CD4-positive, alpha-beta T cell treated with Interferon gamma for 1 hour (primary cell): ENCODE measurements at regions not wholly inside any gene's neighbourhood (a gene's known extent, or its start where the extent isn't known, plus 50 kb on each side); places are given as distances from the start of the nearest gene placed in this dataset.
"Not testable (repeated sequence)": the region's sequence is repeated elsewhere in the genome, so short reads cannot be mapped to it uniquely, and the experiment has no call there.

Experiments
- DNase-seq: peaks from one replicate; pipeline ENCODE4 v3.0.0-alpha.2; 2020

DNA sequence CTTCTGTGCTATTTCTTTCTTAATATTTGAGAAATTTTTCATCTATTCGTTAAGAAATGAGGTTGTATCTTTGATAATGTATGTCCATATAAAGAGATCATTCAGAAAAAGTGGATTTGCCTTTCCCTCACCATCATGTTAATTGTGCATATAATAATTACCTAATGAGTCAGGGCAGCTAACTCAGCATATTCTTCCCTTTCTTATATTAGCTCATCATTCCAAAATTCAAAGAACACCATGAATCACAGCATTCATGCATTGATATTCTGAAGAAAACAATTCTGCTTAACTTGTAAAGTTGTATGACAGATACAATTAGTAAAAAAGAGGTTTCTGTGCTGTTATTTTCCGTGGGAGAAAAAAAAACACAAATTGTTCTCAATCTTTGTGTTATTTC lies 630.6 kb downstream of the TLE1 start:
- no peak for DNase-seq

DNA sequence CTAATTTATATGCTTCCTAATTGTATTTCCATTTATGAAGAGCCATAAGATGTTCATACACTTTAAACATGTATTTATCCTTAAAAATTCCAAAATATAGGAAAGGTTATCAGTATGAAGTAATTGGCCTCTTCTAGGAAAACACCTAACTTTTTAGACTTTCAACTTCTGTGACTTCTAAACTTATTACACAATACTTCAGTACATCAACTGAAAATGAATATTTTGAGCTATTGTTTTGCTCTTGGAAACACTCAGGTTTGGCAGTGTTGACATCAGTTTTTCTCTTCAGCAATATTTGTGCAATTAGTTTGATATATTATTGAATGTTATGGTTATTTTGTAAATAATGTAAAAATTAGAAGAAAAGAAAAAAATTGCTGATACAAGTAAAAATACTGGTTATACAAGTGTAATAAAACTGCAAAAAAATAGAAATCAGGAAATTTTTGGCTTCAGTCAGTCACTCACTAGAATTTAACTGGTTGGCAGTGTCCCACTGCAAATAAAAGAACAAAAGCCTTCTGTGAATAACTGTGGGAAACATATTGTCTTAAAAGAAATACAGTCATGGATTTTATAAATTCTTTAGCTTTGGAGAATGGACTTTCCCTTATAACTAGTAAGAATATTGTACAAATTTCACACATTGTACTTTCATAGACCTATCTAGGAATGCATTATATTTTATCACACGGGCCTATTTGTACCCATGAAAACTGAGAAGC lies 635.9 kb downstream of the TLE1 start:
- no peak for DNase-seq

DNA sequence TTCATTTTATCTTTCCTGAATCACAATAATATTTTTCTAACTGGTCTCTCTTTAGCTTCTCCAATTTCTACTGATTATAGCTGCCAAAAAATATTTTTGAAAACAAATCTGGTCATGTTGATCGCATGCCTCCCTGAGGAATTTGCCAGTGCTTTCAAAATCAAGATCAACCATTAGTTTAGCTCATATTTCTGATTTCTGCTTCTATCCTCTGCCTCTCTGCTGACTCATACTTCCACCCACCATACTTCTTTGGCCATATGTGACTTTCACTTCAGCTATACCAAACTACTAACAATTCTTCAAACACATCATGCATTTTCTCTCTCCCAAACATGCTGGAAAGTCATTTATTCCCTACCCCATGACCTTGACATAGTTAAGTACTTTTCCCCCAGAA lies 636.5 kb downstream of the TLE1 start:
- DNase-seq, result no peak

DNA sequence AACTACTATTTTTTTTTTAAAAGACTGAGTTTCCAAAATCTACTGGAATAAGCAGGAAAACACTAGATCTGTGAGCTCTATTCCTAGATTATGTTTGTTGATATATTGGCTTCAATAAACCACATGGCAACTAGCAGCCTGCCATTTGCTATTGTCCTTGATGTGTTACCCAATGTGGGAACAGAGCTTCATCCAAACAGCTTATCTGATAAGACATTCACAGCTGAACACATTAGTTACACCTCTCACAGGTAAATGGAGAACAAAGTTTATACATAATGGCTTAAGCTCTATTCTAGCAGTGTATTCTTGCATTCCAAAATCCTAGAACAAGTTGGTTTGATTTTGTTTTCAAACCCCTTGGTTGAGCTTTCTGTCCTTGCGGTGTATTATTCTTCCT lies 642.1 kb downstream of the TLE1 start:
- no peak for DNase-seq

DNA sequence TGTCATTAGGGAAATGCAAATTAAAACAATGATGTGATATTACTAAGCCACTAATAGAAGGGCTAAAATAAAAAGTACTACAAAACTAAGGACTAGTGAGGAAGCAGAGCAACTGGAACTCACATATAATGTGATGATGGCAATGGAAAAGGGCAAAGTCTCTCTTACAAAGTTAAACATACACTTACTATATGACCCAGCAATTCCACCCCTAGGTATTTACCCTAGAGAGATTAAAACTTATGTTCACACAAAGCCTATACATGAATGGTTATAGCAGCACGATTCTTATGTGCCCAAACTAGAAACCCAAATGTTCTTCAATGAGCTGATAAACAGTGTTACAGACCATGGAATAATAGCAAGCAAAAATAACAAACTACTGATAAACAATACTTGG lies 643.7 kb downstream of the TLE1 start:
- DNase-seq, result no peak

DNA sequence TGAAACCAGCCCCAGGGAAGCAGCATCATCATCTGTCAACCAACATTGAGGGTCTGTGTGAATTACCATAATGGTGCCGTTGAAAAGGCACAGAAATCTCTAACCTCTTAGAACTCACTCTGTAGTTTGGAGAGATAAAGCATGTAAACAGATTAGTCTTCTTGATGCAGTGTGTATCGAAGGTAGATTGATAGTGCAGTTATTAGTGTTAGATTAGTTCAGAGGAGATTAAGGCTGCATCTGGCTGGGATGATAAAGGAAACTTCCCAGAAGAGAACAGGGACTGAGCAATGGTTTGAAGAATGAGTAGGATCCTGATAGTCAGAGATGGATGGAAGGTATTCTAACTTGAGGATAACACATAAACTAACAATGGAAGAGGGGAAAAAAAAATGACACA lies 651.5 kb downstream of the TLE1 start:
- no peak for DNase-seq

DNA sequence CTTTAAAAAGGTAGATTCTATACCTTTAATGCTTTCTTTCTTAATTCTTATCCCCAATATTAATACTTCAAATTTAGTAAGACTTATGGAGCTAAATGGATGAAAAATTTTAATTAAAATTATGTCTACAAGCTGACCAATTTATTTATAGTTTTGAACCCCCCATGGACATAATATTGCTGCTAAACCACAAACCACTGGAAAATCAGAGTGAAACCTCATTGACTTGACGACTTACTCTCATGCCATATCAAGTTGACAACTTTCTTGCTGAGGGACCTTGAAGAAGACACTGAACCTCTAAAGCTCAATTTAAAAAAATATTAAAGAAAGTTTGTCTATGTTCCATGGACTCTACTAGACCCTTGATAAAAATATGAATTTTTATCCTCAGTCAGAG lies 653.7 kb downstream of the TLE1 start:
- DNase-seq, result no peak

DNA sequence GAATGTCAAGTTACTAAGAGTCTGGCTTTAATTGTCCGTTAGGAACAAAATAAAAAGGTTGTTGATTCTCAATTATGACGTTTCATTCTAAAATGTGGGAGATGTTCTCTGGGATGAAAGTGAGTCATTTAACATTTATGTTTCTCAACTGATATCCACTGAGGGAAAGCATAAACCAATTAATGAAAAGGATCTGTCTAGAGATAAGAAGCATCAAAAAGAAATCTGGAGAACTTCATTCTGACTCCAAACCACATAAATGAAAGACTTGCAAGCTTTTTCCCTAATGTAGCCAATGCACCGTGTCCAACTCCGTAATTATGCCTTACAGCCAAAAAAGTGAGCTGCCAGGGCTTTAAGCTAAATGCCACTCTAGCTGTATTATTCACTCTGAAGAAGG lies 654.2 kb downstream of the TLE1 start:
- no peak for DNase-seq

DNA sequence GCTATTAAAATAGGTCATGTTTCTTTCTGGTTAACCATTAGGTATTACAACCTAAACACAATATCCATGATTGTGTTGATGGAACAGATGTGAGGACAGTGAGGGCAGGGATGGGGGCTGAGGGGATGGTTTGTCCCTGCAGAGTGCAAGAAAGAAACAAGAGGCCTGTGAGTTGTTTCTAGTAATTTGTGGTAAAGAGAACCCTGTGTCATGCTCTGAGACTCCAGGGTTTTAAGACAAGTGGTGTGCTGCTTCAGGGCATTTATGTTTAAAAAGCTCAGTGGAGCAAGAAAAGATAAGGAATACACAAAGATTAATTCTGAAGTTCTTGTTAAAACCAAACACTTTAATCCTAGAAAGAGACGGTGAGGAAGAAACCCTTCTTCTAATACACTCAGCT lies 656.5 kb downstream of the TLE1 start:
- no peak for DNase-seq

DNA sequence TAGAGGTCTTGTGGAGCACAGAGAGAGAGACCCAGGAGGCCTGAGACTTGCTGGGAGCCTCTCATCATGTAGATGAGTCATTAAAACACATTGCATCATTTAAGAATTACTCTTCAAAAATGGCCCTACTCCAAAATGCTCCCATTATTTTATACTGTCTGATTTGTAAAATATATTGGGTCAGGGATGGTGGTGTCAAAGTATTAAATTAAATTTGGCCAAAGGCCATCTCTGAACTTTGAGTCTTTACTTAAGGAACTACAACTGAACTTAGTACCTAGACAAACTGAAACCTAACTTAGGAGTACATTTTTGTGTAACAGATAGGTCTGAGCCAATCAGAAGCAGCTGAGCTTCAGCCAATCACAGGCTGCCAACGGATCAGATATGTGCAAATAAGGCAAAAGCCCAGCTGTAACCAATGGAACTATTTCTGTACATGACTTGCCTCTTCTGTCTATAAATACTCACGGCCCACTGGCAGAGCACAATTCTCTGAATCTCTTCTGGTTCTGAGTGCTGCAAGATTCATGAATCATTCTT lies 657.2 kb downstream of the TLE1 start:
- DNase-seq, result no peak

DNA sequence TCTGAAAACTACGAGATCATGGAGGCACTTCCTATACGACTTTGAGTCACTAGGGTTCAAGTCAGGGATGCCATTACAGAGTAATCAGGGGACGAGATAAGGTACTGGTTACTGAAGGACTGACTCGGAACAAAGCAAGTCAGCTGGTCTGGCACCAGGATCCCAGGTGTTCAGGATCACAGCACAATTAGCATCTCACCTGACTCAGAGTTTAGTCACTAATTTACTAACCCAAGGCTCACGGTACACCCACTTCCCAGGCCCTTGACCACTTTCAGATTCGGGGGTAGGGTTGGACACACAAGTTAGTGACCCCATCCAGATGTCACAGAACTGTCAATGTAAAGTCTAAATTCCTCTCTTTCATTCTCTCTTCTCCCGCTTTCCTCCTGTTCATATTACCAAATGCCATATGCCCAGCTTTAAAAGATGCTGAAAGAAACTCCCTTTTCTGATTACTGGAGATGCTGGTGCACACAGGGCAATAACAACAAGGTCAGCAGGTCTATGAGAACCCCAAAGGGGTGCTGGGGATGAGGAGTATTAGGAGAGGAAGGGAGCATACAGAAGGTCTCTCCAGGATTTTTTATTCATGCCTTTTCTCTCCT lies 657.8 kb downstream of the TLE1 start:
- no peak for DNase-seq

DNA sequence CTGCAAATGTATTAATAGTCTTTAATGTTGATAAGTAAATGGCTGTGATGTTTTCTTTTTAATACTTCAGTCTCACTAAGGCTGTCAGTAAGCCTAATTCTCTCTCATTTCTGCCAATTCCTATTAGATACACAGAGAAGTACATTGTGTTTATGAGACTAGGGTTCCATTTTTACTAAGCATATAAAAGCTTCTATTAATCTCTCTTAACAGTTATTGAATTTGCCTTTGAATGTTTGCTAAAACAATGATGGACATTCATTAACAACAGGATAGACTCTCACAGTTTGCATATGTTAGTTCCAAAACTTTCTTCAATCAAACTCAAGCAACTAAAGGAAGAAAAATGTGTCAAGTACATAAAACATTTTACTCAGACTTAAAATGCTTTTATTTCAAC lies 659.3 kb downstream of the TLE1 start:
- DNase-seq, result no peak

DNA sequence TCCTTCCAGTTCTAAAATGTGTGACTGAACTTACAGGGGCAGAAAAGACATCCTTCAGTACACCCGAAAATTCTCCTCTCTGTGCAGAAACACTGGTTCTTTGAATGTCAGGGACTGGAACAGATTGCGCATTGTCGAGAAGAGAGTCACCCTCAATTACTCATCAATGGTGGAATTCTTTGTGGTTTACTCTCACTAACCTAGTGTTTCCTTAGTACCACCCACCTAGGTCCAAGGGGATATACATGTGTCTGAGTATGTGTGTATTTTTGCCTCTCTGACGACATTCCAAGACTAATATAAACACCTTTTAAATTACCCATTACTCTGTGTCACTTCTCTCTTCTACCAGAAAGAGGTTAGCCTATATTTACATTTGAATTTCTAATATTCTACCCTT lies 660.8 kb downstream of the TLE1 start:
- no peak for DNase-seq

DNA sequence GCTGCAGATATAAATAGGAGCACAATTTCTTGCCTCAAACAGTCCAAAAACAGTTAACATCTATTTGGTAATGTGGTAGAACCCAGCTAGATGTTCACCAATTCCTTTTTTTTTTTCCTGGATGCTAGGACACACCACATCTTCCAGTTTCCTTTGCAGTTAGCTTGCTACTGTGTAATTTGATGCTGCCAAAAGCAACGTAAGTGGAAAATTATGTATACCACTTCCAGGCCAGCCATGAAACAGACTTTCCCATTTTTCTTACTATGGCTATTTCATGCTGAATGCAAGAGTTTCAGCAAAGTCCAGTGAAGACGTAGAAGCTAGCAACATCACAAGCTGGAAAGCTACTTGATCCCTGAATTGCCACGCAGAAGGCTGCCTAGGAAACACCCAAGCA lies 667.2 kb downstream of the TLE1 start:
- no peak for DNase-seq

DNA sequence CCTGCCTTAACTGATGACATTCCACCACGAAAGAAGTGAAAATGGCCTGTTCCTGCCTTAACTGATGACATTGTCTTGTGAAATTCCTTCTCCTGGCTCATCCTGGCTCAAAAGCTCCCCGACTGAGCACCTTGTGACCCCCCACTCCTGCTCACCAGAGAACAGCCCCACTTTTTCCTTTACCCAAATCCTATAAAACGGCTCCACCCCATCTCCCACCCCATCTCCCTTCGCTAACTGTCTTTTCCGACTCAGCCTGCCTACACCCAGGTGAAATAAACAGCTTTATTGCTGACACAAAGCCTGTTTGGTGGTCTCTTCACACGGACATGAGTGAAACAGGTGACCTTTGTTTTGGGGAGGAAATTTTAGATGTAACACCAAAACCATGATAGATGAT lies 674.4 kb downstream of the TLE1 start:
- DNase-seq, result not testable (repeated sequence)

DNA sequence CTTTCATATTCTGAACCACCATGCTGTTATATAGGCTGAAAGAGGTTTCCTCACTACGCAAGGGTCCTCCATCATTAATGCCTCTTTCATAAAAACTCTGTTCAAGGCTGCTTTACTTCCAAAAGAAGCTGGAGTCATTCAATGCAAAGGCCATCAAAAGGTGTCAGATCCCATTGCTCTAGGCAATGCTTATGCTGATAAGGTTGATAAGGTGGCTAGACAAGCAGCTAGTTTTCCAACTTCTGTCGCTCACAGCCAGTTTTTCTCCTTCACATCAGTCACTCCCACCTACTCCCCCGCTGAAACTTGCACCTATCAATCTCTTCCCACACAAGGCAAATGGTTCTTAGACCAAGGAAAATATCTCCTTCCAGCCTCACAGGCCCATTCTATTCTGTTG lies 676.2 kb downstream of the TLE1 start:
- not testable (repeated sequence) for DNase-seq

DNA sequence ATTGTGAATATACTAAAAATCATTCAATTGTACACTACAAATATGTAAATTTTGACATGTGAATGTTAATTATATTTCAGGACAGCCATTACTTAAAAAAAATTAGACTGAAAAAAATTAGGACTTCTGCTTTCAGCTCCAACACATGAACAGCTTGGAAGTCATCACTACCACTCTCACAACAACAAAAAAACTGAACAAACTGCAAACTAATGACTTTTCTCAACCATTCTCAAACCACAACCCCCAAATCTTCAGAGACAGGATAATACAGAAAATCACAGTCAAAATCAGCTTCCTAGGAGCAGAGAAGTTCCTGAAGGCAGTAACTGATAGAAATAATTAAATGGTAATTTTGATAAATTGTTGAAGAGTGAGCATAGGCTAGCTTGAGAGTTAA lies 686.4 kb downstream of the TLE1 start:
- DNase-seq, result no peak

DNA sequence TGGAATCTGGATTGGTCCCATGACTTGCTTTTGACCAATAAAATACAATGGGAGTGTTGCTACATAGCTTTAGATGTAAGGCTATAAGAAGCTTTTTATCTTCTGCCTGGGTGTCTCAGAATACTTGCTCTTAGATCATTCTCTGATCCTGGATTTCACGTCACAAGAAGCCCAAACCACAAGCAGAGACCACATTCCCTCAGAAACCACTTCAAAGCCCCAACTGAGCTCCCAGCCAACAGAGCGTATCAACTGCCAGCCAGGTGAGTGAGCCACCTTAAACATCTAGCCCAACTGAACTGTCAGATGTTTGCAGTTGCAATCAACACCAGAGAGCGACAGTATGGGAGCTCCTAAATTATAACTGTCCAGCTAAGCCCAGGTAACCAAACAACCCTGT lies 687.1 kb downstream of the TLE1 start:
- DNase-seq, result peak; percentile 4

DNA sequence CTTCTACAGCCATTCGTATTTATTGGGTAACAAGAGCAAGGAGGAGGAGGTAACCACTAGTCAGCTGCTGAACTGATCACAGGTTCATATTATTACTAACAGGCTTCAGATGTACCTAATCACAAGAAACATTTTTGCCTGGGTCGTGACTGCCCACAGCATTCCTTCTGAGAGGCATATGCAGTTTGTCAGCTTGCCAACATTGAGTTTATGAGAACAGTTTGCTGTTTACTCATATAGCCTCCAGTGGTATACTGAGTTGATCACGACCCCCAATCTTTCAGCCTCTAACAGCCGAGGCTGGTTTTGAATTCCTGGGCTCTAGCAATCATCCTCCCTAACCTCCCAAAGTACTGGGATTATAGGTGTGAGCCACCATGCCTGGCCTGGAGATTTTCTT lies 693.6 kb downstream of the TLE1 start:
- DNase-seq, result no peak

DNA sequence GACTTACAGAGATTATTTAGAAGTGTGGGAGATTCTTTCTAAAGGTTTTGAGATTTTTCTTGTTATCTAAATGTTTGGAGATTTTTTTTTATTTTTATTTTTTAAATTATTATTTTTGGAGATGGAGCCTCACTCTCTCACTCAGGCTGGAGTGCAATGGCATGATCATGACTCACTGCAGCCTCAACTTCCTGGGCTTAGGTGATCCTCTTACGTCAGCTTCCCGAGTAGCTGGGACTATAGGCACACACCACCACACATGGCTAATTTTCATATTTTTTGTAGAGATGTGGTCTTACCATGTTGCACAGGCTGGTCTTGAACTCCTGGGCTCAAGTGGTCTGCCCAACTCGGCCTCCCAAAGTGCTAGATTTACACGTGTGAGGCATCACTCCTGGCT lies 694.5 kb downstream of the TLE1 start:
- DNase-seq, result no peak

DNA sequence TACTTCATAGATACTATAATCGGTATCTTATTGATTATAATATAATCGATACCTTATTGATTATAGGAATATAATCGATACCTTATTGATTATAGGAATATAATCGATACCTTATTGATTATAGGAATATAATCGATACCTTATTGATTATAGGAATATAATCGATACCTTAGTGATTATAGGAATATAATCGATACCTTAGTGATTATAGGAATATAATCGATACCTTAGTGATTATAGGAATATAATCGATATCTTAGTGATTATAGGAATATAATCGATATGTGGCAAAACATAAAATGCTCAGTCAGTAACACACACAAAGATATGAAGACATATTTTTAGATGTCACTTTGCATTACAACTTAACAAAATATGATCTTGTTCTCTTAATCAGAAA lies 703.8 kb downstream of the TLE1 start:
- not testable (repeated sequence) for DNase-seq

DNA sequence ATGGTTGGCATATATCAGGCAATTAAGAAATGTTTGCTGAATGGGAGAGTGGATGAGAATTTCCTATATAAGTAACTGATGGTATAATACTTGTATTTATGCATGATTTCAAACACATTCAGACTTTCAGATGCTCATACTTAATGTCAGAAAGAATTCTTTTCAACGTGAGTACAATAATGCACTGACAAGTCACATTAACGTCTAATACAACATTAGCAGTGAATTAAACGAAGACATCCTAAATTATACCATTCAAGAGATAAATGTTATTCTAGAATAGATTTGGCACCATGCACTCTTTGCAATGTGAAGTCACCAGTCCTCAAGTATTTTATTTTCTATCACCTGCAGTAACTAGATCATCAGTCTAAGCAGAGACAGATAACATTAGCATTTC lies 712.9 kb downstream of the TLE1 start:
- DNase-seq, result no peak

DNA sequence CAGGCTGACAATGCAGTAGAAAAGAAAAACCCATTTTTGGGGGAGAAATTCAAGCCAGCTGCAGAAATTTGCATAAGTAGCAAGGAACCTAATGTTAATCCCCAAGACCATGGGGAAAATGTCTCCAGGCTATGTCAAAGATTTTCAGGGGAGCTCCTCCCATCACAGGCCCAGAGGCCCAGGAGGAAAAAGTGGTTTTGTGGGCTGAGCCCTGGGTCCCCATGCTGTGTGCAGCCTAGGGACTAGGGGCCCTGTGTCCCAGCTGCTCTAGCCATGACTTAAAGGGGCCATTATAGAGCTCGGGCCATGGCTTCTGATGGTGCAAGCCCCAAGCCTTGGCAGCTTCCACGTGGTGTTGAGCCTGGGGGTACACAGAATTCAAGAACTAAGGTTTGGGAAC lies 719.0 kb downstream of the TLE1 start:
- not testable (repeated sequence) for DNase-seq

DNA sequence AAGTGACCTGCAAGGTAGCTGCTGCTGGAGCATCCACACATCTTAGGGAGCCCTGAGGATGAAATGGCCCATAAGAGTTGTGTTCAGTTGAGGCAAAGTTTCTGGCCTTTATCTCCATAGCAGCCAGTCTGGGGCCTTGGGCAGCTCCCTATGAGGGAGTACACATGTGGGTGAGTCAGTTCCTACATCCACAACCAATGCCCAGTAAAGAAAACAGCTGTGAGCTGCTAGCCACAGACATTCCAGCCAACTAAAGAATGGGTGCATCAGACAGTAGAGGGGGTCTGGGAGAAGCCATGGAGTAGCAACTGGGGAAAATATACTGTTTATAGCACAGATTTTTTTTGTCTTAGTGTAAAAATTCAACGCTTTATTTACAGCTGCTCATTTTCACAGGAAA lies 720.7 kb downstream of the TLE1 start:
- no peak for DNase-seq

DNA sequence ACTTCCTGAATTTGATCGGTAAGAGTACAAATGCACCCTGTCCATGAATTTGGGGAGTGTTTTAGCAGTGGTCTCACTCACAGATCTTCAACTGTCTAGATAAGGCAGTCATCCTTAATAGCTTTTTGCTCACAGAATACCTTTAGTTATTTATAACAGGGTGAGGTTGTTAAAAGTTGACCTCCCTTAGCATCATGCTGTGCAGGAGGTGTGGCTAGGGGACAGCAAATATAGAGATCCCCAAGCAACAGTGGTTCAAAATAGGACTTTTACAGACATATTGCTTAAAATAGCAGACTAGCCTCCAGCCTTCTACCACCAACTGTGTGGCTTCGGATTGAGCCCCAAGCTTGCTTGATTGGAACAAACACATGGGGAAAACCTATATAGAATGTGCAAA lies 724.4 kb downstream of the TLE1 start:
- no peak for DNase-seq
